Esophagus muscularis mucosa (tissue), 4 donors: ENCODE measurements at regions not wholly inside any gene's neighbourhood (a gene's known extent, or its start where the extent isn't known, plus 50 kb on each side); places are given as distances from the start of the nearest gene placed in this dataset.

Experiments used
- DNase-seq: peaks from one replicate; pipeline ENCODE4 v3.0.0-alpha.2; 2017; ENCODE audit errors: extremely low spot score
- H3K27ac ChIP-seq, 4 donors: fragments of 200-600 bp; sonication (generic); replicated peaks in 1 of 4; 1 replicate in 3 of 4; 2 replicates in 1 of 4; pipeline ENCODE4 v1.5.1; 2016 to 2019; ENCODE audit warnings: mild to moderate bottlenecking in 1 of 4
- H3K27me3 ChIP-seq, 4 donors: fragments of 200-600 bp; sonication (generic); one replicate each; pipeline versions ENCODE4 v1.5.1 to v1.6.0; 2016 to 2019
- H3K36me3 ChIP-seq, 4 donors: fragments of 200-600 bp; sonication (generic); one replicate each; pipeline ENCODE4 v1.5.1; 2016 to 2019
- H3K4me1 ChIP-seq, 4 donors: fragments of 200-600 bp; sonication (generic); one replicate each; pipeline ENCODE4 v1.5.1; 2016 to 2019
- H3K4me3 ChIP-seq, 4 donors: fragments of 200-600 bp; sonication (generic); 1 replicate in 2 of 4; 2 replicates in 2 of 4; pipeline ENCODE4 v1.5.1; 2016 to 2019; ENCODE audit warnings: mild to moderate bottlenecking in 4 of 4, moderate library complexity in 1 of 4
- H3K9me3 ChIP-seq, 4 donors: fragments of 200-600 bp; sonication (generic); 1 replicate in 3 of 4; 2 replicates in 1 of 4; pipeline ENCODE4 v1.5.1; 2016 to 2019
- EP300 ChIP-seq: sonication (generic); formaldehyde crosslinking; IDR thresholded peaks from one replicate; pipeline ENCODE4 v1.6.1; 2017; ENCODE audit warnings: antibody characterized with exemption
- POLR2A ChIP-seq: fragments of 450-650 bp; IDR thresholded peaks from one replicate; pipeline ENCODE4 v1.6.1; 2017; ENCODE audit warnings: antibody characterized with exemption, moderate library complexity, mild to moderate bottlenecking, low read depth
- POLR2AphosphoS5 ChIP-seq, 2 donors: sonication (generic); formaldehyde crosslinking; IDR thresholded peaks; one replicate each; pipeline ENCODE4 v1.6.1; 2017; ENCODE audit warnings: antibody characterized with exemption in 2 of 2
- WGBS: methylation state at CpG from one replicate; pipeline ENCODE4 v1.1.5; 2018; 5-methylcytosine and 5-hydroxymethylcytosine counted together
- intact Hi-C: fragments of 100-400 bp; cut with DNase I; formaldehyde crosslinking; loops from one replicate; pipeline ENCODE4 v1.15.1; 2023
- TF ChIP-seq, protein P1 (sequence below), 3 experiments: fragments of 200-600 bp in 2 of 3; fragments of 450-650 bp in 1 of 3; sonication (generic) in 2 of 3; IDR thresholded peaks; one replicate each; pipeline ENCODE4 v1.5.1; 2017 to 2019; ENCODE audit warnings: antibody characterized with exemption in 3 of 3, mild to moderate bottlenecking in 2 of 3, moderate library complexity in 1 of 3

DNA sequence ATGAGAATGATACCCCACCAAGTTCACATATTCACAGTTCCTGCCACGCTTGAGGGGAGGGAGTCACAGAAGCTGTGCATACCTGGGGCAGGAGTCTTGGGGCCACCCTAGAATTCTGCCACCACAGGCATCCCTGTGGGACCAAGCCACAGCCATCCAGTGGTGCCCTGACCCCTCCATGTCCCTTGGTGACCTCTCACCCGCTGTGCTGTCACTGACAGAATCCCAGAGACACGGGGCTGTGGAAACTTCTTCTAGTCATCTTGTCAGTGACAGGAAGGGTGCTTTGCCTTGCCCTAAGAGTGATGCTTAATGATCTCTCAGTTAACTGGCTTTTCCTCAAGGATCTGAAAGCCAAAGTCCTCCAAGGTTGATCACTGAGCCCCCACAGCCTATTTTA, 58.4 kb upstream of the UQCRFS1 start:
- Histone ChIP-seq H3K36me3 (no peaks in the 10 kb centered on the region), H3K9me3 (no peaks in the 10 kb centered on the region), H3K27ac (no peak overlapping the region), H3K4me1 (no peaks in the 10 kb centered on the region), H3K4me3 (no peak overlapping the region), H3K27me3 (peaks cover 0 to 76% (median 0%) of the 10 kb centered on the region in 4 donors)
- no peak for TF ChIP-seq POLR2AphosphoS5 (IDR thresholded peaks at IDR 0.05)
- TF ChIP-seq, protein P1, sequence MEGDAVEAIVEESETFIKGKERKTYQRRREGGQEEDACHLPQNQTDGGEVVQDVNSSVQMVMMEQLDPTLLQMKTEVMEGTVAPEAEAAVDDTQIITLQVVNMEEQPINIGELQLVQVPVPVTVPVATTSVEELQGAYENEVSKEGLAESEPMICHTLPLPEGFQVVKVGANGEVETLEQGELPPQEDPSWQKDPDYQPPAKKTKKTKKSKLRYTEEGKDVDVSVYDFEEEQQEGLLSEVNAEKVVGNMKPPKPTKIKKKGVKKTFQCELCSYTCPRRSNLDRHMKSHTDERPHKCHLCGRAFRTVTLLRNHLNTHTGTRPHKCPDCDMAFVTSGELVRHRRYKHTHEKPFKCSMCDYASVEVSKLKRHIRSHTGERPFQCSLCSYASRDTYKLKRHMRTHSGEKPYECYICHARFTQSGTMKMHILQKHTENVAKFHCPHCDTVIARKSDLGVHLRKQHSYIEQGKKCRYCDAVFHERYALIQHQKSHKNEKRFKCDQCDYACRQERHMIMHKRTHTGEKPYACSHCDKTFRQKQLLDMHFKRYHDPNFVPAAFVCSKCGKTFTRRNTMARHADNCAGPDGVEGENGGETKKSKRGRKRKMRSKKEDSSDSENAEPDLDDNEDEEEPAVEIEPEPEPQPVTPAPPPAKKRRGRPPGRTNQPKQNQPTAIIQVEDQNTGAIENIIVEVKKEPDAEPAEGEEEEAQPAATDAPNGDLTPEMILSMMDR (IDR thresholded peaks at IDR 0.05), result no peak
- TF ChIP-seq EP300, result no peak
- no peak for TF ChIP-seq POLR2A
- no peak for DNase-seq
- WGBS, result 74% methylated on average over 3 of the region's 3 CpGs
- intact Hi-C loops, result no loop called here

- Histone ChIP-seq H3K27me3 (peaks cover 0 to 72% (median 0%) of the 10 kb centered on the region in 4 donors), H3K9me3 (no peaks in the 10 kb centered on the region), H3K36me3 (no peaks in the 10 kb centered on the region), H3K4me1 (no peaks in the 10 kb centered on the region), H3K27ac (no peak overlapping the region), H3K4me3 (no peak overlapping the region)
- TF ChIP-seq POLR2AphosphoS5 (IDR thresholded peaks at IDR 0.05) (no peak), POLR2A (no peak), EP300 (no peak)
- TF ChIP-seq, protein P1 (IDR thresholded peaks at IDR 0.05), result no peak
- intact Hi-C loops, result no loop called here
- DNase-seq, result no peak
- 92% methylated on average over 4 of the region's 4 CpGs for WGBS
These were observed 59.0 kb upstream of the UQCRFS1 start for GRCh38 chr19:29271911-29272310.

DNA sequence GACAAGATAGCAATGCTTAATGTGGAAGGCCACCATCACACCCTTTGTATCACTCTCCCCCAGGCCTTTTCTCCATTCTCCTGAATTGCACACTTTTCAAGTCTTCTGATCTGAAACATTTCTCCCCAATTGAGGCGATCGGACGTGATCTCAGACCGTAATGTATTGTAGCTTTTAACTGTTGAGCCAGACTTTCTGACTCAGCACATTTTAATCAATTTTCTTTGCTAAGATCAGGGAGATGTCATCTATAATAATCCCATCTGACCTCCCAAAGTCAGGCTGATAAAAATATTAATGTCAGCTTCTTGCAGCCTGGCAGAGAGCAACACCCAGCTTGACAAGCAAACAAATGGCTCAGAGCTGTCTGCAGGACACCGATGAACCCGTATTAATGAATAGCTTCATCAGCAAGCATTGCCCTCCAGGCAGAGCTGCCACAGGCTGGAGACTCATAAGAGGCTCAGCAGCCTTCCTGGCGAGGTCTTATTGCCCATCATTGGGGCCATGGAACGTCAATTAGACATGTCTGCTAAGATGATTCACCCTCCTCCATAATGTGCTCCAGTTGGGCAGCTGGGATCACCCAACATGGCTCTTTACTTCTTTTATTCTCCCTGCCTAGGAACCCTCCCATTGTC, 60.2 kb upstream of the UQCRFS1 start:
- peaks cover 0 to 69% (median 0%) of the 10 kb centered on the region in 4 donors for H3K27me3 ChIP-seq
- no peak for TF ChIP-seq POLR2AphosphoS5 (IDR thresholded peaks at IDR 0.05)
- TF ChIP-seq, protein P1 (IDR thresholded peaks at IDR 0.05), result no peak
- TF ChIP-seq POLR2A, result no peak
- TF ChIP-seq EP300, result no peak
- H3K27ac ChIP-seq, result no peak overlapping the region
- DNase-seq, result no peak
- intact Hi-C loops, result no loop called here
- H3K4me3 ChIP-seq, result no peak overlapping the region
- H3K36me3 ChIP-seq, result no peaks in the 10 kb centered on the region
- H3K4me1 ChIP-seq, result no peaks in the 10 kb centered on the region
- 89% methylated on average over 8 of the region's 8 CpGs for WGBS
- no peaks in the 10 kb centered on the region for H3K9me3 ChIP-seq

DNA sequence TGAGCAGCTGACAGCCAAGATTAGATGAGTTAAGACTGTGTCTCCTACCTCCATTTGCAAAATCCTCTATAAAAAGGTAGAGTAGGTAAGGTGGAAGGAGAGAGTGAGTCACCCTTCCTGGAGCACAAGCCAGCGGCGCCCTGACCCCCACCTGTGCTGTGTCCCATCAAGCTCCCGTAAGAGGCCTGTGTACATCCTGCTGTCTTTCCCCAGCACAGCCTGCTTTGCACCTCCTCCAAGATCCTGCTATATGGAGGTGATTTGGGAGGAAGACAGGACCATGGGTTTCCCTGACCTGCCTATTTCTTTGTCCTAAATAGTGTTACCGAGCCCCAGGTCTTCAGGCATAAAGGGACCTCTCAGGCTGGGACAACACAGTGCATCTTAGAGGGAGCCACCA, 62.3 kb upstream of the UQCRFS1 start:
- intact Hi-C loops, result no loop called here
- H3K4me3 ChIP-seq, result no peak overlapping the region
- H3K27me3 ChIP-seq, result peaks cover 0 to 54% (median 0%) of the 10 kb centered on the region in 4 donors
- DNase-seq, result no peak
- 92% methylated on average over 4 of the region's 4 CpGs for WGBS
- no peaks in the 10 kb centered on the region for H3K4me1 ChIP-seq
- no peak overlapping the region for H3K27ac ChIP-seq
- TF ChIP-seq EP300 (no peak), POLR2AphosphoS5 (IDR thresholded peaks at IDR 0.05) (no peak), POLR2A (no peak)
- TF ChIP-seq, protein P1 (IDR thresholded peaks at IDR 0.05), result no peak
- no peaks in the 10 kb centered on the region for H3K36me3 ChIP-seq
- no peaks in the 10 kb centered on the region for H3K9me3 ChIP-seq

DNA sequence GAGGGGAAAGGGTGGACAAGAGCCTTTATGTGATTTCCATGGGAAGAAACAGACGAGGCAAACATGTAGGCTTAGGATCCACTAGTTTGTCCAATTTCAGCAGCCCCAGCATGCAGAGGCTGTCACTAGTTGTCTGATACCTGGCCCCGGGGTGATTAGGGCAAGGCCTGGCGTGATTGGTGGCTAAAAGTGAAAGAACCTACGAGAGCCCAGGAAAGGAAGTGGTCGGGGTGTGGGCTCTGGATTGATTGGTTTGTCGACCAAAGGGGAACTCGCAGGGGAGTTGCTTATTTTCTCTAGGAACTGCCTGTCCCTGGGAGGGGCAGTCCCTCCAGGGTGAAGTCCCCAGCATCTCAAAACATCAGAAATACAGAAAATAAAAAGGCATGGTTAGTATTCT, 64.2 kb upstream of the UQCRFS1 start:
- DNase-seq, result no peak
- Histone ChIP-seq H3K4me1 (no peaks in the 10 kb centered on the region), H3K27me3 (peaks cover 0 to 46% (median 0%) of the 10 kb centered on the region in 4 donors), H3K4me3 (no peak overlapping the region), H3K36me3 (no peaks in the 10 kb centered on the region), H3K9me3 (no peaks in the 10 kb centered on the region), H3K27ac (no peak overlapping the region)
- TF ChIP-seq, protein P1 (IDR thresholded peaks at IDR 0.05), result no peak
- TF ChIP-seq POLR2A, result no peak
- TF ChIP-seq POLR2AphosphoS5 (IDR thresholded peaks at IDR 0.05), result no peak
- TF ChIP-seq EP300, result no peak
- intact Hi-C loops, result no loop called here
- WGBS, result 18% methylated on average over 7 of the region's 7 CpGs
